GM12891 (cell line): ENCODE measurements at regions not wholly inside any gene's neighbourhood (a gene's known extent, or its start where the extent isn't known, plus 50 kb on each side); places are given as distances from the start of the nearest gene placed in this dataset.
A peak's percentile ranks its signal among the peaks of the same experiment; 100 is the strongest.

Experiments used
- DNase-seq: peaks from one replicate; pipeline ENCODE4 v3.0.0; 2011; ENCODE audit warnings: low spot score; ENCODE audit not compliant: insufficient read length
- FAIRE-seq: peaks from 2 replicates; lab custom pipeline; 2011; peaks lifted over from hg19 to GRCh38; lab: Jason Lieb, UNC
- PAX5 ChIP-seq: IDR thresholded peaks from 2 replicates; pipeline ENCODE4 v1.6.1; 2011; ENCODE audit warnings: low read length, moderate library complexity, mild to moderate bottlenecking; ENCODE audit not compliant: insufficient read depth, severe bottlenecking
- POLR2A ChIP-seq: IDR thresholded peaks from 2 replicates; pipeline ENCODE4 v1.6.1; 2011; ENCODE audit warnings: low read depth, low read length, control low read depth
- POLR2AphosphoS5 ChIP-seq: IDR thresholded peaks from 2 replicates; pipeline ENCODE4 v1.6.1; 2011; ENCODE audit warnings: low read depth, low read length, control low read depth
- POU2F2 ChIP-seq: IDR thresholded peaks from 2 replicates; pipeline ENCODE4 v1.6.1; 2011; ENCODE audit warnings: low read depth, mild to moderate bottlenecking, control low read depth, low read length, moderate library complexity
- SPI1 ChIP-seq: IDR thresholded peaks from 2 replicates; pipeline ENCODE4 v1.6.1; 2011; ENCODE audit warnings: low read depth, low read length, control low read depth
- TAF1 ChIP-seq: IDR thresholded peaks from 2 replicates; pipeline ENCODE4 v1.6.1; 2011; ENCODE audit warnings: low read depth, low read length, control low read depth

DNA sequence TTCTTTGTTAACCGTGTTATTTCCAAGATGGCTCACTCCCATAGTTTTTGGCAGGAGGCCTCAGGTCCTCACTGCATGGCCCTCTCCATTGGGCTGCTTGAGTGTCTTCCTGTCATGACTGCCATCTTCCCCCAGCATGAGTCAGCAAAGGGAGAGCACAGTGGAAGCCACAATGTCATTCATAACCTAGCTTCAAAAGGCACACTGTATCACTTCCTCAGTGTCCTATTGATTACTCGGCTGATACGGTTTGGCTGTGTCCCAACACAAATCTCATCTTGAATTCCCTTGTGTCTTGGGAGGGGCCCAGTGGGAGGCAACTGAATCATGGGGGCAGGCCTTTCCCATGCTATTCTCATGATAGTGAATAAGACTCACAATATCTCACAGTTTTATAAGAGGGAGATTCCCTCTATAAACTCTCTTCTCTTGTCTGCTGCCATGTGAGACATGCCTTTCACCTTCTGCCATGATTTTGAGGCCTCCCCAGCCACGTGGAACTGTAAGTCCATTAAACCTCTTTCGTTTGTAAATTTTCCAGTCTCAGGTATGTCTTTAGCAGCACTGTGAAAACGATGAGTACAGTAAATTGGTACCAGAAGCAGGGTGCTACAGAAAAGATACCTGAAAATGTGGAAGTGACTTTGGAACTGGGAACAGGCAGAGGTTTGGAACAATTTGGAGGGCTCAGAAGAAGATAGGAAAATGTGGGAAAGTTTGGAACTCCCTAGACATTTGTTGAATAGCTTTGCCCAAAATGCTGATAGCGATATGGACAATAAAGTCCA lies 106.5 kb downstream of the PRLHR start:
- DNase-seq: no peak
- no peak for FAIRE-seq
- TF ChIP-seq SPI1 (peak; percentile 42; the same call in 1 of the 2 replicates), PAX5 (no peak)

DNA sequence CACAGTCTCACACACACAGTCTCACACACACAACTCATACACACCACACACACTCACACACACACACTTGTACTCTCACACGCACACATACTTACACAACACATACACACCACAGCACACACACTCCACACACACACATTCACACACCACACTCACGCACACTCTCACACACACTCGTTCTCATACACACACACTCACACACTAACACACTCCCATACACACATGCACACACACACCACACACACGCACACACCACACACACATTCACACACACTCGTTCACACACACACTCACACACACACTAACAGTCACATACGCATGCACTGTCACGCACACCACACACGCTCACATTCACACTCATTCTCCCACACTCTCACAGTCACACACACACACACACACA lies 109.8 kb downstream of the PRLHR start:
- TF ChIP-seq PAX5 (no peak), POLR2A (no peak), POU2F2 (no peak), POLR2AphosphoS5 (no peak), TAF1 (no peak), SPI1 (no peak)
- FAIRE-seq (peak; percentile 73), DNase-seq (no peak)

DNA sequence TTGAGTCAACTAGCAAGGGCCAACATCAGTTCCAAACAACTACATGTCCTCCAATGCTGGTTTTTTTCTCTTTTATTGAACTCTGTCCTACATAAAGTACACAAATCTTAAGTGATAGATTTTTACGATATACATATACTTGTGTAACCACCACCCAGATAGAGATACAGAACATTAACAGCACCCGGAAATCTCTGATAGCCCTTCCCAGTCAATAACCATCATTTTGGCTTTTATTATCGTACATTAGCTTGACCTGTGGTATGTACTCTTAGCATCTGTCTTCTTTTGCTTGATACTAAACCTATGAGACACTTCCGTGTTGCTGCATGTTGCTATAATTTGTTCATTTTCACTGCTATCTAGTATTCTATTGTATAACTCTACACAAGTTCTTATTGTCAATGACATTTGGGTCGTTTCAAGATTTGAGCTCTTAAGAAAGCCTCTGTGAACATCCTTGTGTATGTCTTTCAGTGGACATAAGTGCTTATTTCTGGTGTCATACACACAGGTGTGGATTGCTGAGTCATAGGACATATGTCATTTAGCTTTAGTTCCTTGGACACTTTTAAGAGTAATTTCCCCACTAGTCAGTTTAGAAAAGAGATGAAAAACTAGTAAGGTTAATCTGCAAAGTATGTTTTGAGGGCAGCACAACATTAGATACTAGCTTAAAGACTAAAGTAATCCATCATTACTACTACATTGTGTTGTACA lies 111.1 kb downstream of the PRLHR start:
- DNase-seq (no peak), FAIRE-seq (no peak)
- TF ChIP-seq TAF1 (no peak), POLR2A (no peak), POU2F2 (no peak), PAX5 (no peak)

DNA sequence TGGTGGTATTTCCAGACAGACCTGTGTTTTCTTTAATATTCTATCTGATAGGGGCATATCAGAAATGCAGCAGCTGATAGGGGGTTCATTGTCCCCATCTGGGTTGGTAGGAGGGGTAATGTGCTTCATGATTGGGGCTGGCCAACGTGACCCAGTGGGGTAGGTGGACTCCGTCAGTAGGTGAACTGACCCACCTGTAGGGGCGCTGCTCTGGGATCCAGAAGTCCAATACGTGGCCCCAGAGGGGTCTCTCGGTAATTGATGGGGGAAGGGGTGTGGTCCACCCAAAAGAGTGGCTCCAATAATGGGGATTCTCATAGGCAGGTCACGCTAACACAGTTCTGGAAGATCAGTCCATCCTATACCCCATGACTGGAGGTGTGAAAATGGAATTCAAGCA lies 112.0 kb downstream of the PRLHR start:
- TF ChIP-seq SPI1: no peak
- no peak for TF ChIP-seq POLR2AphosphoS5
- no peak for TF ChIP-seq PAX5
- no peak for TF ChIP-seq POLR2A
- TF ChIP-seq TAF1: no peak
- TF ChIP-seq POU2F2: no peak
- no peak for FAIRE-seq
- no peak for DNase-seq

DNA sequence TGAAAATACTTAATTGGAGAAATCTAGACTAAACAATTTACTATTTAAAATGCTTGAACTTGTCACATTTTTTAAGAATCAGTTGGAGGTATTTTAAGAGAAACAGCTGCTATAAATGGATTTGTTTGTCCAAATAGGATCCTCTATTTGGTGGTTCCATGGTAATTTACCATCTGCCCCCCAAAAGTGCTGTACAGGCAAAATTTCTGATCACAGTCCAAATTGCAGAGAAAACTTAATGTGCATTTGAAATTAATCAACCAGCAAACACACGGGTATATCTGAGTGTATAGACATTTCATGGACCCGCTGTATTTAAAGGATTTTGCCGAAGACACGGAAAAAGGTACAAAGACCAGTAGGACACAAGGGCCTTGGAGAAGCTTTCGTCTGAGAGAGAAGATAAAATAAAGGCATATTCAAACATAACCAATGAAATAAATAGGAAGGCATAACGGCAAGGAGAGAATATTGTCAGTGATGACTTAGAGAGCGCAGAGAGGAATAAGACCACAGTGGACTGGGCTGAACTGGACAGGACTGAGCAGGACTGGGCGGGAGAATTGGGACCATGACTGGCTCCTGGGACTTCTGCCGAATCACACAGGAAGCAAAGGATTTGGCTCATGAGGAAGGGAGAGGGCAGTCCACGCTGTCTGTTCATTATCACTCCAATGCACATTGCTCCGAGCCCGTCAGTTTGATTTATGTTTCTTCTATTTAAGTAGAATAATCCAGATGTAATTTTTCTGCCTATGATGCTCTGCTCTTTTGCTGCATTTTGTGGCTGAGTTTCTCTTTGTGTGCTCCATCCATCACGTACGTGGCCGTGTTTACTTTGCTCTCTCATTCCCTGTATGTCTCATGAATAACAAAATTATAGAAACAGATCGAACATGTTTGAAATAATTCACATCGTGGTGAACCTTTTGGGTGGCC lies 112.8 kb downstream of the PRLHR start:
- TF ChIP-seq POLR2A (no peak), POU2F2 (no peak), PAX5 (no peak), TAF1 (no peak), SPI1 (no peak), POLR2AphosphoS5 (no peak)
- DNase-seq (no peak), FAIRE-seq (no peak)

DNA sequence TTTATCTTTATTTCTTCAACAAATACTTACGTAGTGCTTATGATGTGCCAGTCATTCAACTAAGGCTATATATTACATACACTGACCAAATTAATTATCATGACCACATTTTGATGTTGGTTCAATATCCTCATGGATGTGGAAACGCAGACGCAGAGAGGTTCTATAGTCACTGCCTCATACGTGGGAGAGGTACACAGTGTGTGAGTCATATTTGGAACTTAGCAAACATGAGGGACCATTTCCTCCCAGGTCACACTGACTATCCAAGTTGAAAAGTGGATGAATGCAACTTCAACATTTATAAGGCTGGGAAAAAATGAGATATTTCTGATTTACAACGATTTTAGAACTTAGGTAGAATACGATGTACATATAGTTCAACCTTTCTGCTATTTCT lies 113.6 kb downstream of the PRLHR start:
- FAIRE-seq (no peak), DNase-seq (no peak)
- TF ChIP-seq POU2F2 (no peak), POLR2A (no peak), POLR2AphosphoS5 (no peak), PAX5 (no peak), SPI1 (no peak), TAF1 (no peak)

DNA sequence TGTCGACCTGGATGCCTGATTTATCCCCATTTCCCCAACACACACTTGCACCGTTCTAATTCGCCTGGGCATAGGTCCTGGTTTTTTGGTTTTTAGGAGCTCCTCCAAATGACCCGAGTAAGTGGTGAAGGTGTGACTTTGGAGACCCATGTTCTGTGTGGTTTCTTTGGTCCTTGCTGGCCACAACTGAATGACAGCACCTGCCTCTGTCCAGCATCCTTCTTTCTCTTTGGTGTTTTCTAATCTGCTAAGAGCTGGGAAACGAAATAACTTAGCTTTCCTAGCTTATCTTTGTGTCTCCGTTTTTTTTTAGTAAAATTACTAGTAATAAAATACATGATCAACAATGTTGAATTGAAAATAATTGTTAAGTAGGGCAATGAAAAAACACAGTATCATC lies 120.2 kb downstream of the PRLHR start:
- no peak for DNase-seq
- no peak for TF ChIP-seq POLR2A
- TF ChIP-seq PAX5: no peak
- TF ChIP-seq POLR2AphosphoS5: no peak
- no peak for TF ChIP-seq TAF1
- no peak for TF ChIP-seq SPI1
- no peak for TF ChIP-seq POU2F2
- FAIRE-seq: no peak

DNA sequence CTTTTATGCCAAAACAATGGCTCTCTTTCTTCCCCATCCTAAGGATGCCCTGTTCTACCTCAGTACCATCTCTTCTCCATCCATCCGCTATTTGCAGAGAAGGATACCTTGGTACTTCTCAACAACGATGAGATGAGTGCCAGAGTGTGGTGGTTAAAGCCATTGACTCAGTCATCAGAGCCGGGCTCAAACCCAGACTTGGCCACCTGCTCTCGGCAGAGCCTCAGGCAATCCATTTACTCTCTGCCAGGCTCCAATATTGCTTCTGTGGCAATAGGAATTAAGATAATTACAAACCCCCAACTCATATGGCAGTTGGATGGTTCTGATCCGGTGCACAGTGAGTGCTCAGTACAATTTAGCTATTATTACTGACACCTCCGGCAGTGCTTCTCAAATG lies 121.3 kb downstream of the PRLHR start:
- no peak for DNase-seq
- no peak for FAIRE-seq

More for the DNA sequence above, 121.3 kb downstream of the PRLHR start:
- TF ChIP-seq SPI1 (no peak), POLR2AphosphoS5 (no peak), PAX5 (no peak), POU2F2 (no peak), TAF1 (no peak), POLR2A (no peak)
